Panc1 (cell line): ENCODE measurements at regions not wholly inside any gene's neighbourhood (a gene's known extent, or its start where the extent isn't known, plus 50 kb on each side); places are given as distances from the start of the nearest gene placed in this dataset.

Experiments used
- ATAC-seq: fragments of 200-7000 bp; cut with Tn5 transposase; 2 replicates; pipeline ENCODE4 v1.9.1; 2020; ENCODE audit warnings: mild to moderate bottlenecking, moderate library complexity
- BruUV-seq: library from RNA; stranded (reverse); fragments of 400-500 nt; replicated peaks from 2 replicates; lab custom pipeline; 2021; lab: Mats Ljungman, UMichigan
- CTCF ChIA-PET: fragments of 300-600 bp; sonication (Branson Sonifier 250); formaldehyde crosslinking; loops from one replicate; lab custom pipeline; 2022; ENCODE audit warnings: antibody characterized with exemption; lab: Charles Lee
- POLR2A ChIA-PET: fragments of 300-600 bp; sonication (Branson Sonifier 250); formaldehyde crosslinking; loops from one replicate; lab custom pipeline; 2022; ENCODE audit warnings: antibody characterized with exemption; lab: Charles Lee
- DNase-seq: peaks from one replicate; pipeline ENCODE4 v3.0.0-alpha.2; 2010; ENCODE audit warnings: low read depth, low spot score
- H3K27ac ChIP-seq: 2 replicates; pipeline ENCODE4 v1.5.1; 2011; ENCODE audit warnings: mild to moderate bottlenecking, low read length, inconsistent platforms
- H3K27me3 ChIP-seq: fragments of 200-500 bp; sonication (Bioruptor generic); 2 replicates; pipeline ENCODE4 v1.6.0; 2014; ENCODE audit warnings: low read length, inconsistent platforms; ENCODE audit not compliant: control insufficient read depth, insufficient read depth
- H3K36me3 ChIP-seq: fragments of 200-500 bp; sonication (Bioruptor generic); 2 replicates; pipeline ENCODE4 v1.5.1; 2014; ENCODE audit warnings: inconsistent platforms, mild to moderate bottlenecking, low read length, moderate library complexity; ENCODE audit not compliant: control insufficient read depth, insufficient read depth
- H3K4me1 ChIP-seq: 2 replicates; pipeline ENCODE4 v1.5.1; 2011; ENCODE audit warnings: inconsistent platforms, mild to moderate bottlenecking, low read length, moderate library complexity; ENCODE audit not compliant: control insufficient read depth, insufficient read depth
- H3K4me3 ChIP-seq, 2 experiments: 2 replicates each; pipeline ENCODE4 v1.5.1; 2011 to 2012; ENCODE audit warnings: low read depth in 2 of 2, low read length in 2 of 2, mild to moderate bottlenecking in 2 of 2, inconsistent platforms in 1 of 2, moderate library complexity in 1 of 2
- H3K9me3 ChIP-seq: fragments of 200-500 bp; sonication (Bioruptor generic); 2 replicates; pipeline ENCODE4 v1.5.1; 2014; ENCODE audit warnings: low read depth, mild to moderate bottlenecking, inconsistent platforms, low read length, moderate library complexity; ENCODE audit not compliant: control insufficient read depth, insufficient read depth
- CTCF ChIP-seq: fragments of 450-650 bp; IDR thresholded peaks from 2 replicates; pipeline ENCODE4 v1.5.1; 2017; ENCODE audit warnings: mild to moderate bottlenecking
- POLR2AphosphoS5 ChIP-seq: IDR thresholded peaks from 2 replicates; pipeline ENCODE4 v1.6.1; 2012; ENCODE audit warnings: mild to moderate bottlenecking, low read depth, low read length, moderate library complexity
- REST ChIP-seq, 2 experiments: IDR thresholded peaks; 2 replicates each; pipeline ENCODE4 v1.6.1; 2011 to 2012; ENCODE audit warnings: low read depth in 2 of 2, control low read depth in 1 of 2, low read length in 1 of 2, mild to moderate bottlenecking in 1 of 2, moderate library complexity in 1 of 2; ENCODE audit not compliant: insufficient read depth in 1 of 2
- SIN3A ChIP-seq: IDR thresholded peaks from 2 replicates; pipeline ENCODE4 v1.6.1; 2012; ENCODE audit warnings: low read depth, mild to moderate bottlenecking, low read length, moderate library complexity, borderline replicate concordance; ENCODE audit not compliant: insufficient read depth
- TCF7L2 ChIP-seq: IDR thresholded peaks from 2 replicates; pipeline ENCODE4 v1.6.1; 2011; ENCODE audit warnings: mild to moderate bottlenecking, low read depth, low read length, inconsistent platforms
- in situ Hi-C: cut with HindIII; loops from 2 replicates; pipeline ENCODE4 v1.10.0; 2016; ENCODE audit warnings: low sequenced_read_pairs, low pct_unique_long_range_greater_than_20kb
- intact Hi-C: fragments of 100-400 bp; cut with micrococcal nuclease; formaldehyde crosslinking; loops from one replicate; pipeline ENCODE4 v1.10.0; 2022; ENCODE audit not compliant: unreplicated experiment

GRCh38 chr7:37550426-37550825 lies 101.8 kb upstream of the ELMO1 start:
- H3K27me3 ChIP-seq: no peaks in the 10 kb centered on the region
- H3K36me3 ChIP-seq: no peaks in the 10 kb centered on the region
- POLR2A ChIA-PET: no interaction called here
- H3K27ac ChIP-seq: no peak overlapping the region
- H3K4me3 ChIP-seq: no peak overlapping the region
- in situ Hi-C loops (no loop called here), intact Hi-C loops (no loop called here)
- CTCF ChIA-PET: no interaction called here
- no peaks in the 10 kb centered on the region for H3K4me1 ChIP-seq
- TF ChIP-seq CTCF: no peak
- H3K9me3 ChIP-seq: no peaks in the 10 kb centered on the region
- no peak for DNase-seq
- no peak for ATAC-seq
- no TSS peak for BruUV-seq

GRCh38 chr7:37550872-37551271 lies 102.2 kb upstream of the ELMO1 start:
- intact Hi-C loops (no loop called here), in situ Hi-C loops (no loop called here)
- H3K4me3 ChIP-seq: no peak overlapping the region

More at GRCh38 chr7:37550872-37551271, 102.2 kb upstream of the ELMO1 start:
- Histone ChIP-seq H3K27ac (no peak overlapping the region), H3K9me3 (no peaks in the 10 kb centered on the region), H3K4me1 (no peaks in the 10 kb centered on the region), H3K27me3 (no peaks in the 10 kb centered on the region), H3K36me3 (no peaks in the 10 kb centered on the region)
- ChIA-PET POLR2A (no interaction called here), CTCF (no interaction called here)
- no peak for ATAC-seq
- no peak for DNase-seq
- BruUV-seq: no TSS peak
- TF ChIP-seq POLR2AphosphoS5 (no peak), REST (IDR thresholded peaks at IDR 0.05; ENCODE audit: insufficient read depth in 1 of 2, low read depth in 2 of 2, low read length in 1 of 2) (no peak), SIN3A (no peak), CTCF (no peak), TCF7L2 (no peak)
